ENCODE measurements at regions not wholly inside any gene's neighbourhood (a gene's known extent, or its start where the extent isn't known, plus 50 kb on each side); places are given as distances from the start of the nearest gene placed in this dataset.
"Not testable (repeated sequence)": the region's sequence is repeated elsewhere in the genome, so short reads cannot be mapped to it uniquely, and the experiment has no call there.

DNA sequence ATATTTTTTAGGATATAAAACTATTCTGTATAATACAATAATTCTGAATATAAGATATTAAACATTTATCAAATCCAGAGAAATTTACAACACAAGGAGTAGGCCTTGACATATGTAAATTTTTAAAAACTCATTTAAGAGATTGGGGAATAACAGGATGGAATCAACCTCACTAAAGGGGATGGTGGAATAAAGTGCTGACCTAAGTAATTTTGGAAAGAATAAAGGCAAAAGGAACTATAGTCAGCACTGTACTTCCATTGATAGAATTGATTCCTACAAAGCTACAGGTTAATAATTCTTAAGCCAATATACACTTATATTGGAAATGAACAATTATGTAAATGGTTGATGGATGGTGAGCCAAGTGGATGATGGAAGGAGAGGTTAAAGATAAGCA is 549.3 kb downstream of the TBL1XR1 start:
- DNase-seq = no peak

DNA sequence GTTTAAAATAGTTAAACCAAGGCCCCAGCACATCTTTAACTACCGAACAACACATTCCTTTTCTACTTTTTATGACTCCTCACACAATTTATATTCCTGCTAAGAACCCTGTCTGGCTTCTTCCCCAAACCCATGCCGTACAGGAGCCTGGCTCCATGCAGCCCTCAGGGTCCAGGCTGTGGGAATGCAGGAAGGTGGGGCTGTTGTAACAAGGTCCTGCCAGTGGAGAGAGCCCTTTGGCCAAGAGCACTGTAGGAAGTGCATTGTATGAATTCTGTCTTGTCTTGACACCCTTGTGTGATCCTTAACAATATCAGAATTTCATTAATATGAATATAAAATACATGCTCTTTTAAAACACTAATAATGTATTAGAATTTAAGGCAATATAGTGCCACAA is 563.8 kb downstream of the TBL1XR1 start:
- DNase-seq = peak in 2 of 58 donors; percentile 0 to 4

DNA sequence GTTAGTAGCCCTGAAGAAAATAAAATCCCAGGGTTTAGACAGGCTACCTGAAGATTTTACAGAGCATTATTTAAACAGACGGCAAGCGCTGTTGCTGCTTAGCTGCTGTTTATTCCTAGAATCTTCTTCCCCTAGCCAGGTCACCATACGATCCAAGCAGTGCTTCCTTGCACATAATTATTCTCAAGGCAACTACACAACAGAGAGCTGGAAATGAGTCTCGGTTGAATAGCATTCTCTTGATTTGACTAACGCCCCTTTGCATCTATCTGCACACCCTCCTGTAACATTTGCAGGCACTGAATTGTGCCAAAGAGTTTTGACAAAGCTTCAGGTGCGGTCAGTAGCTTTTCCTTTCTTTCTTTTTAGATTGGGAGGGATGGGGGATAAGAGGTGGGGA is 564.4 kb downstream of the TBL1XR1 start:
- DNase-seq = no peak

DNA sequence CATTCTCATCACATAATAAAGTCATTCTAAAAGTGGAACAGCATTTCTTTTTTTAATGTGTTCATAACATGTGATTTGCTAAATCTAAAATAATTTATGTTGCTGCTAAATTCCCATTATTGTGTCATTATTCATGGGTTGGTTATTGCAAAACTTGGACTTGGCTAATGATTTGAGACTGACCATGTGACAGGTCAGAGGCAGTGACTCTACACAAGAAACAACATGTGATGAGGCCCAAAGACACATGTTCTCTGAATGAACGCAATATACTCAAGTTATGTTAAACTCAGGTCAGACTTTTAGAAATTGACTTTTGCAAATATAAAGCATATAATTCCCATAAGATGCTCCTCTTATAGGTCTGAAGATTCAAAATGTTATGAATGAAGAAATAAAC is 566.1 kb downstream of the TBL1XR1 start:
- no peak for DNase-seq

DNA sequence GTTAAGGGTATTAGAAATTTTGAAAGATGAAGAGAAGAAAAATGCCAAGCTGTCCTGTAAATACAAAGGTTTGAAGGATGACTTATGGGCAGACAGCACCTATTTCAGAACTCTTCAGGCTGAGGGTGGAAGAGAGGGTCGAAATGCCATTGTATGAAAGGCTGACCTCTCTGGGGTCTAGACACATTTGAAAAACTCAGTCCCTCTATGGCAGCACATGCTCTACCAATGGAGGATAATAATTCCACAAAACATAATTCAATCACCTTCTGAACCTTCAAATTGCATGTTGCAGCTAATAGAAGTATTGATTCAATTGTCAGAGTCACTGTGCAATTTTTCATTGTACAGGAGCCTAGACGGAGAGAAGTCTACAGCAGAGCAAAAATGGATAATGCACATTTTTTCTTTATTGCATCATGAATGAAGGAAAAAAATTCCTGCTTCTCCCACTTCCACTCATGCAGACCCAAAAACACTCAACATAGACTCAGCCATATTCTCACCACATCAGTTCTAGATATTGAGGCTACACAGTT is 569.1 kb downstream of the TBL1XR1 start:
- no peak for DNase-seq

DNA sequence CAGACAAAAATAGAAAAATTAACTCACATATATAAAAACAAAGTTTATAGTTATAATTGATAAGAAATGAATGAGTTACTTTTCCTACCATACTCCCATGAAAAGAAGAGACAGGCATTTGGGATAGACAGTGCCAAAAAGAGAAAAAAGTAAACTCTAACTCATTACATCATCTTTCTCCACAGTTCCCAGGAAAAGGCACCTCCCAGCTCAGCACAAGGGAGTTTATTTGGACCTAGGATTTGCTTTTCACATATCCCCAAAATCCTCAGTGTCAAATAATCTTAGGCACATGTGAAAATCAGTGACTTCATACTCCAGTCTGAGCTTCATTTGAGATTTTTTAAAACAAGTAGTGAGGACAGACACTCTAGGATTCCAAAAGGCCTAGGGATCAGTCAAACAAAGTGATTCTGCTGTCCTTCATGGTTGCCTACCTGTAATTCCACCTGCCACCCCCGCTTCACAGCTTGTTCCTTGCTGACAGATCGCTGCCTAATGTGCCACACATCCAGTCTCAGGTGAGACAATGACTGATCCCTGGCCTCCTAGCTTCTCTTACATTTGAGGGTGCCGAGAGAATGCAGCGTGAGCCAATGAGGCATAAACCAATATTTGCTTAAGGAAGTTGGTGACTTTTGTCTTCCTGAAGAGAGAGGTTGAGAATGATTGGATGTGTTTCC is 573.7 kb downstream of the TBL1XR1 start:
- DNase-seq = no peak

DNA sequence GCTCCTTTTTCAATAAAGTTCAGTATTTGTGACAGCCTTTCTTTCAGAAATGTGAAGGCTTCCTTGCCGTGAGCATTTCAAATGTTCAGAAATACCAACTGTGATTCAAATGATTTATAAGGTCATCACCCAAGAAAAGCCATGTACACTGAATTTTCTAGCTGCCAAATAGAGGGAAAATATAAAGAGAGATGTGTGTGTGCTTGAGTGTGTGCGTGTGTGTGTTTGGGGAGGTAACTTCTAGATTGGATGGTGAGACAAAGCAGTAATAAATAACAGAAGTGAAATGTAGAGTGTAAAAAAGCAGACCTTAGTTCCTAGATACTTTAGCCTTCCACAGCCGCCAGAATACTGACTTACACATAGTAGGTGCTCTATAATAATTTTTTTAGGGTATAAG is 577.4 kb downstream of the TBL1XR1 start:
- no peak for DNase-seq

DNA sequence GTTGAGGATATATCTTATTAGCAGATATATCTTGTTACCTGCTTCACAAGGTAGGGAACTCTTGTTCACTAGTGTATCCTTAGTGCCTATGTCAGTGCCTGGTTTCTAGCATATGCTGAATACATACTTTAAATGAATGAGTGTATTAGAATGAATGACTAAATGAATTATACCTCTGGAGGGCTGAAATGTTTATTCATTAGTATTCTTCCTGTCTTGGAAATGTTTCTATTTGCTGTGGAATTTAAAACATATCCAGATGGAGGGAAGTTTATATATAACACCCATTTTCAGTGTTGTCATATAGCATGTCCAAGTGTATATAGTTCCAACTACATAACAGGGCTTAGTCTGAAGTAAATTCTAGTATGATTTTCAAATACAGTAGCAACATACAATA is 581.5 kb downstream of the TBL1XR1 start:
- no peak for DNase-seq

DNA sequence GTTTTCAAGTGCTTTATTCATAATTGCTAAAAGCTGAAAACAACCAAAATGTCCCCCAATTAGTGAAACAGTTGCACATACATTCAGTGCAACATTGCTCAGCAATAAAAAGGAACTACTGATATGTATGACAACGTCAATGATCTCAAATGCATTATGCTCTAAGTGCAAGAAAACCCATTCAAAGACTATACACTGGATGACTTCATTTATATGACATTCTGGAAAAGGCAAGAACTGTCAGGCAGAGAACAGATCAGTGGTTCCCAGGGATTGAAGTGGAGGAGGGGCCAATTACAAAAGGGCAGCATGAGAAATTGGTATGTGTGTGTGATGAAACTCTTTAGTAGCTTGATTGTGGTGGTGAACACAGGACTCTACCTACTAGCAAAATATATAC is 585.6 kb downstream of the TBL1XR1 start:
- no peak for DNase-seq

DNA sequence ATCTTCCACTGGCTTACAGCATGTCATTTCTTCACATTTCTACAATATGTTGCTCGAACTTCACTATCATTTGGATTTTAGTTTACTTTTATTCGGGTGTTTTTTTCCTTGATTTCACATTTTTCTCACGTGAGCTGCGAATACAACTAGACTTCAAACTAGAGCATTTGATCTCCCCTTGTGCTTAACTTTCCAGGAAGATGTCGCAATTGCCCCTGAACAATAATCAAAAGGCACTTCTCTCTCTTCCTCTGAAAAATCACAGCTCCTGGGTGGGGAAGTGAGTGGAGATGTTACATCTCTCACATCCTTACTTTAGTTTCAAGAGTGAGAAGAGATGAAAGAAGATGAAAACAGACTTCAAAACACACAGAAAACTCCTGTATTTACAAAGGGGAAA is 587.9 kb downstream of the TBL1XR1 start:
- no peak for DNase-seq

DNA sequence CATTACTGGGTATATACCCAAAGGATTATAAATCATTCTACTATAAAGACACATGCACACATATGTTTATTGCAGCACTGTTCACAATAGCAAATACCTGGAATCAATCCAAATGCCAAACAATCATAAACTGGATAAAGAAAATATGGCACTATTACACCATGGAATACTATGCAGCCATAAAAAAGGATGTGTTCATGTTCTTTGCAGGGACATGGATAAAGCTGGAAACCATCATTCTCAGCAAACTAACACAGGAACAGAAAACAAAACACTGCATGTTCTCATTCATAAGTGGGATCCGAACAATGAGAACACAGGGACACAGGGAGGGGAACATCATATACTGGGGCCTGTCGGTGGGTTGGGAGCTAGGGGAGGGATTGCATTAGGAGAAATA is 591.7 kb downstream of the TBL1XR1 start:
- not testable (repeated sequence) for DNase-seq

DNA sequence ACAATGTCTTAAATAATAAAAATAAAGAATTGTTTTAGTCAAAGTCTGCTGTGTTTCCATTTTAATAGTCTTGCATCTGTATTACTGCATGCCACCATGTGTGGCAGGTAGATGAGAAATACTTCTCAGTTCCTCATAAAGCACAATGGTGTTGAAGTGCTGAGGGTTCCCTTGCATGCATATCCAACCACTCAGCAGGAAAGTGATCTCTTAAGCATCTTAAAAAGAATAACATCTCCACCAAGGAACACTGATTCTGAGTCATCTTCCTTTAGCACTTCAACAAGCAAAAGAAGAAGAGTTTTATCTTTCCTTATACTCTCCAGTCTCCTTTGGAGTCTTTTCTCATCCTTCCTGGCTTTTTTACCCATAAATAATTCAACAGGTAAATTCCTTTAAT is 602.0 kb downstream of the TBL1XR1 start:
- no peak for DNase-seq

DNA sequence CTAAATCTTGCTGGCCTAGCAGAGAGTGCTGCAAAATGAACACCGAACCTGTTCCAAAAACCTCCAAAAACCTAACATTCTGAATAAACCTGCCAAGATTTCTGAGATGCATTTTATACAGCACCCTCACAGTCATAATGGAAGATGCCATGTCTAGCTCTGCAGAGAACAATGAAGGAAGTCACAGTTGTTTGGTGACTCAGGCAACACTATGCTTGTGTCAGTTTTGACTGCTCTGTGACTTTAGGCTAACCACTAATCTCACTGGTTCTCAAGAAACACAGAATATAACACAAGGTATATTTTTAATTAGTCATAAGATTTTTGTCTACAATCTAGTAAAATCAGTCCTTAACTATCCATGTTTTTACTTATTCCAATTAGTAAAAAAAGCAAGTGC is 606.6 kb downstream of the TBL1XR1 start:
- no peak for DNase-seq

DNA sequence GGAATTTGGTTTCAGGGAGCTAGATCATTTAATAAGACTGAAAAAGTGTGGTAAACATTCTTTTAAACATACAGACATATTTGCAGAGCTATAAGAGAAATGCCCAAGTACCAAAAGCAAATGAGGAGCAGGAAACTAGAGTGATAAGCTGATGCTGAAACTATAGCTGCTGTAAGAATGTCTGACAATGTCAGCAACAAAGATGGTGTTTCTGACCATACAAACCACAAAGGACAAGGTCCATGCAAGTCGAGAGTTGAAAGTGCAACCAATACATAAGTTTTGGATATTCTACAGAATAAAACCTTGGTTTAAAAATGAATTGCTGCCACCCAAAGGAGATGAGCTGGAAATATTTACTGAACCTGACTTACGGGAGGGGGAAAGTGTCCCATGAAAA is 610.2 kb downstream of the TBL1XR1 start:
- DNase-seq = no peak

DNA sequence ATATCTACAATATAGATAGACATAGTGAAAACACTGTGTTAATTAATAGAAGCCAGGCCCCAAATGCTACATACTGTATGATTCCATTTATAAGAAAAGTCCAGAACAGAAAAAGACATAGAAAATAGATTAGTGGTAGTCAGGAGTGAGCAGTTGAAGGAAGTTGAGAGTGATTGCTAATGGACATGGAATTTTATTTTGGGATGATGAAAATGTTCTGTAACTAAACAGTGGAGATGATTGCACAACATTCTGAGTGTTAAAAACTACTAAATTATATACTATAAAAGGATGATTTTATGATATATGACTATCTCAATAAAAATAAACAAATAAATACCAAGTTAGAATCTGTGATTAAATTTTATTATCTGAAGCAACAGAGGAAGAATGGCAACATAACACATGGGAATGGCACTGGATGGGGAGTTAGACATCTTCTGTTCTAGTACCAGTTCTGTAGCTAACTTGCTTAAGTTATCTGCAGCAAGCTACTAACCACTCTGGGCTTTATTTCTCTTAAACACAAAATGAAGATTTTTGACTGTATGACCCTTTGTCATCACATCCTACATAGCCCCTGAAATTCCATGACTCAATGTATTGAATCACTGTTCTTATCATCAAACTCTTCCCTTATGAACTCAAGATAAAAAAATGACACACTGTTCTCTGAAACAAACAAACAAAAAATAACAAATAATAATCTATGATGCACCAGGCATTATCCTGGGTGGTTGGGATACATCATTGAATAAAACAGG is 612.7 kb downstream of the TBL1XR1 start:
- DNase-seq = no peak

DNA sequence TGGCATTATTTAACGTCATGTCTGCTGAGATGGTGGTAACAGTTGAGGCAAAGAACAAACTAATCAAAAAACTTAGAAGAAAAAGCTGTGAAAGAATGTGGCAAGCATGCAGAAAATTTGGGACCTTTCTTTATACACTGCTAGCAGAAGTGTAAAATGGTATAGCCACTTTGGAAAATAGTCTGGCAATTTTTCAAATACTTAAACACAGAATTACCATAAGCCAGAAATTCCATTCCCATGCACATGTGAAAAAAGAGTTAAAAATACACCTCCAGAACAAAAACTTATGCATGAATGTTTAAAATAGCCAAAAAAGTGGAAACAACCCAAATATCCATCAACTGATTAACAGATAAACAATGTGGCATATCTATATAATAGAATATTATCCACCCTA is 613.3 kb downstream of the TBL1XR1 start:
- no peak for DNase-seq

DNA sequence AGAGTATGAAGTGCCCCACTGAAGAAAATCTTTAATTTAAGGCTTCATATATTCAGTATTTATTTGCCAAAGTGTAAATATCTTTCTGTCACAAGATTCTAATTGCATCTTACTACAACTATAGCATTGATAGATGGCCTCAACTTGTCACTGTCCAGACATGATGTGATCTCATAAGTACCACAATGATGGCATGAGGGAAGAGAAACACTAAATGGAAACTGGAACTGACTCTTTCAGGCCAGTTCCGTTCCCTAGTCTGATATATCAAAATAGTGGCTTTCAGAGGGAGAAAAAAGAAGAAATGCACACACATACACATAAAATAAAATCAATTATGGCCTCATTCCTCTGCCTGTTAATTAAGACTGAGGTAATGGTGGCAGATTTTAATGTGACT is 615.7 kb downstream of the TBL1XR1 start:
- no peak for DNase-seq

DNA sequence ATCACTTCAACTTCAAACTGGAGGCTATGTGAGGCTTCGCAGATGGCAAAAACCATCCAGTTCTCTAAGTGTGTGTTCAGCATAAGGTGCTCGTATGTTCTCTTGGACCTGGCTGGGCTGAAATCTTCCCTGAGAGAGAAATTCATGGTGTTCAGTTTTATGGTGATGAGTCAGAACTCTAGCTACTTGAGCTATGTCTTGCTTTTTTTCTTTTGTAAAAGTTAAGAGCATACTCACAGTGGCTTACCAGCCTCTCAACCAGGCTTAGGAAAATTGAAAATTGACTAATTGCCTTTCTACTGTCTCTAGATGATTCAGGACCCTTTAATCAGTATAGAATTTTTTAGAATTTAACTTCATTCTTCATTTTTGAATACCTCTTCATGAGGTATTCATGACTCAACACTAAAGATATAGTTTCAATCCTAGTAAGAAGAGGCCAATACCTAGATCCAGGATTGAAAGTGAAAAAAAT is 617.5 kb downstream of the TBL1XR1 start:
- peak in 4 of 58 donors; percentile 0 to 8 (median 1) for DNase-seq

DNA sequence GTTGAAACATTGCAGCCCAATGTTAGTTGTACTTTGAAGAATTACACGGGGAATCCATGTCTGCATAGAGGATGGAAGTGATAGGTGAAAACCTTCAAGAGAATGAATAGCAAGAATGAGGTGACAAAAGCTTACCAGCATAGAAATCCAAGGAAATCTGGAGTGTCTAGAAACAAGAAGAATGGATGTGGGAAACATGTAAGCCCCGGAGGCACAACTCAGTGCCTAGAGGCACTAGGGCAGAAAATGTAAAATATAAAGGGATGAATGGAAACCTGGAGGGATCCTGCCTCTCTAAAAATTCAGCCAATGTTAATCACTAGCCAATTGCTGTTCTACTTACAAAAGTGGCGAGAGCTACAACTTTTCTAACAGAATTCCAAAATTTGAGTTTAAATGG is 619.0 kb downstream of the TBL1XR1 start:
- no peak for DNase-seq

DNA sequence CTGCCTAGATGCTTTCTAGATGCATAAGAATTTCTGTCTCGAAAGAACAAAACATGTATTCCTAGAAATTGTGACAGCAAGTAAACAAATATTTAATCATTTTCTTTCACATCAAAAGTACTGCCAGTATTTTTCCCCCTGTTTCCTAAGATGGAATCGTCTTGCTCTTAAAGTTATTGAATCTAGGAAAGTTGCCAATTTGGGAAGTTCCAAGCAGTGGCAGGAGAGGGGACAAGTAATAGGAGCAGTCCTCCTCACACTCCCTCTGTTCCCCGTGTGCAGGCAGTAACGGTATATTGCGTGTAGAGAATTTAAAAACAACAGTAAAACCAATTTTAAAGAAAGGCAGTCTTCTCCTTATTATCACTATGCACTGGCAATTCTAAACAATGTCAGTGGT is 619.8 kb downstream of the TBL1XR1 start:
- no peak for DNase-seq

DNA sequence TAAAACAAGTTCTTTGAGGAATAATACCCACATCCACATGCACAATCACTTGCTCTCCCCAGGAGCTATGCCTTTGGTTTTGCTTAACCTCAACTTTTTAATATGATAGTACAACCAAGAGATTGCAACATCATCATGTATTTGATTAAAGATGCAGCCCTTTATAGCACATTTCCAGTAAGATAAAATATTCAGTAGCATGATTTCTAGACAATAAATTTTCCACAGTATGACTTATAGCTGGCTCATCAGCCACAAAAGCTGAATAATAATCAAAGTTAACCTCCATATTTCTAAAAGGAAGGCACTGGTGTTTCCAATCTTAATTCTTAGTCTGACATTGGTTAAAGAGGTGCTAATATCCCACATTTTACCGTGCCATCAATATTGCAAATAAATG is 622.5 kb downstream of the TBL1XR1 start:
- no peak for DNase-seq

DNA sequence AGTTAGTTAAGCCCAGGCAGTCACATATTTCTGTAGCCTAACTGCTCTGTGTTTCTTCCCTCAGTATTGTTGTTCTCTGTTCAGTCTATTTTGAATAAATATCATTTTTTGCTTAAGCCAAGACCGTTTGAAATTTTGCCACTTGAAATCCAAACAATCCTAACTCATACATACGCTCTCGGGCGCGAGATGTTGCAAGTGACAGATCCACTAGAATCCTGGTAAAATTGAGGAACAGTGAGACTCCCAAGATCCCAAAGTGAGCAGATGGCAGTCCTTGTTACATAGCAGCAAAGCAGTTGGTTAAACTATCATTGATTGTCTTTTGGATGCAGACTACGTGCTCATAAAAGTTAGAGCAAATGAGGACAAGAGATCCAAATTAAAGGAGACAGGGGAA is 625.4 kb downstream of the TBL1XR1 start:
- peak in 1 of 58 donors; percentile 1 for DNase-seq

DNA sequence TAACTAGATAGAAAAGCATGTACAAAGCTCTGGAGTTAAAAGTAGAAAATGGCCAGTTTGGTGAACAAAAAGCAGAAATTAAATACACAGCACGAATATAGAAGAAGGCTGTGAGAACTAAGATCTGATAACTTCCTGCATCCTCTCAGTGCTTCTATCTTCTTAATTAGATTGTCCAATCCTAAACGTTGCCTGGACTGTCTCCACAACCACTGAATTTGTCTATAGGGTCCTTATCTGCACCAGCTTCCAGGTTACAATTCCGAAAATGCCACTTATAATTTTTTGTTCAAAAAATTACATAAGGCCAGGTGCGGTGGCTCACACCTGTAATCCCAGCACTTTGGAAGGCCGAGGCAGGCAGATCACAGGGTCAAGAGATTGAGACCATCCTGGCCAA is 626.3 kb downstream of the TBL1XR1 start:
- DNase-seq = no peak
